Kasumi-1 (cell line): ENCODE measurements at regions not wholly inside any gene's neighbourhood (a gene's known extent, or its start where the extent isn't known, plus 50 kb on each side); places are given as distances from the start of the nearest gene placed in this dataset.
"Not testable (repeated sequence)": the region's sequence is repeated elsewhere in the genome, so short reads cannot be mapped to it uniquely, and the experiment has no call there.

Experiments
- DNase-seq, 2 experiments: peaks; one replicate each; lab custom pipeline; 2025; lab: John Stamatoyannopoulos, UW

DNA sequence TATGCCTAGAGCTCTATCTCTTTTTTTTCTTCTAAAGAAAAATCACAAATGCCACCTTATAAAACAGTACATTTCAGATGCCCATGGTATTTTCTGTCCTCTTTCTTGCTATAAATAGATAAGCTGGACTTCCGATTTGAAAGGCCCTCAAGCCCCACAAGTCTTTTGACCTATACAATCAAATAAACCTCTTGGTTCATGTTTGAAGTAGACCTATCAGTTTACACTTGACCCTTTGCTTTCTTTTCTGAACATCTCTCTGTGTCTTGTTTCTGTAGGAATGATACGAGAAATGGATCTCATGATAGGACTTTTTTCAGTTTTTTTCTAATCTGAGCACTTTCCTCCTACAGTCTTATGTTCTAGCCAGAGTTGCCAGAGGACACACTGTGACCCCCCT is 327.2 kb downstream of the SOX9 start:
- no peak for DNase-seq

DNA sequence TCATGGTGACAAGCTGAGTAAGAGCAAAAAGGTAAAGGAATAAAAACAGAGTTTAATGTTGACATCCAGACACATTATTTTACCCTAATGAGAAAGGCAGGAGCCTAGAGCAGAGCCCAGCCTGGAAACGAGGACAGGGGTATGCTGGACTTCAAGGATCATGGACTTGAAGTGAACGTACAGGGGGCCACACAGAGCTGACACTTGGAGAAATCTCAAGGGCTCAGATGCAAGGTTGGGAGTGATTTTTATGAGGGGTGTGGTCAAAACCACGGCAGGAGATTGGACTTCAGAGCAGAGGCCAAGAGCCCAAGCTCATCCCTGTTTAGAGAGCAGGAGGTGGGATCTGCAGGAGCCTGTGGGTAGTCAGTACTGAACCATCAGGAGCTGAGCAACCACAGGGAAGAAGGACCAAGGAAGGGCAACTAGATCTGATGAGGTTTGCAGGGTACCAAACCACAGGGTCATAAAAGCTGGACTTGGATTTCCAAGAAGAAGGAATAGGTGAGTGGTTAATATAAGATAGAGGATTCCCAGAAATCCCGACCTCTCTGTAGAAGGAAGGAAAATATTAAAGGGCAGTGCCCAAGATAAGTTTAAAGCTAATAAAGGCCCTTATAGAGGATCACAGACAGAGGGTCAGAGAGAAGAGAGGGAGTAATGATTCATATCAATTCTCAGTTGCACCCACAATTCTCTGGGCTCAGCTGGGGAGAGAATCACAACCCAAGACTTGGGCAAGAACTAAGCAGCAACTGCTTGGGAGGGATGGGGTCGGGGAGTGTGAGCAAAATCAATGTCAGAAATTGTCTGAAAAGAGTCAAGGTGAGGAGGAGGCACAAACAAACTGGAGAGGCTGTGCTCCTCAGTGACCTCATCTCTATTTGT is 331.7 kb downstream of the SOX9 start:
- no peak for DNase-seq

DNA sequence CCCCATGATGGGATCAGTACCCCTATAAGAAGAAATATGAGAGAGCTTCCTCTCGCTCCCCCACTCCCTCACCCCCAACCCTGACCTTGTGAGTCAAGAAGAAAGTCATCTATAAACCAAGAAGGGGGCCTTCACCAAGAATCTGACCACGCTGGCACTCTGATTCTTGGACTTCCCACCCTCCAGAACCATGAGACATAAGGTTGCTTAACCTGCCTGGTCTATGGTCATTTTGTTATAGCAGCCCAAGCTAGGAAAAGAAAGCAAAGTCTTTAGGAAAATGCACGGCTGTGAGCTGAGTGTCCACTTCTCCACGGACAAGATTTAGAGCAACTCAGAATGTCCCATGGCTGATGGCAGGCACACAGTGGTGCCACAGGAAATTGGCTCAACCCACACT is 333.5 kb downstream of the SOX9 start:
- no peak for DNase-seq

DNA sequence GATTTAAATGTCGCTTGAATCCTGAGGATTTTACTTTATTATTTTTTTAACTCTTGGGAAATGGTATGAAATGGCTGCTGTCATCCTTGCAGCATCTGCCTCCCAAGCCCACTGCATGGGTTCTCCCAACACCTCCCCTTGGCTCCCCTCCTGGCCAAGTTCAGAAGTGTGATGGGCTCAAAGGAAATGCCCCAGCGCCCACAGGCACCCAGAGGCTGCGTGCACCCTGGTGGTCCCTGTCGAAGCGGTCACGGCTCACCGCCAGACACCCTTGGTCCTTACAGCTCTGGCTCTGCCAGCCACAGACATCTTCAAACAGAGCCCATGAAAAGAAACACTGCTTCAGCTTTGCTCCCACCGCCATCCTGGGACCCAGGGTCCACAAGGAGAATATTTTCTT is 334.7 kb downstream of the SOX9 start:
- DNase-seq, result no peak

DNA sequence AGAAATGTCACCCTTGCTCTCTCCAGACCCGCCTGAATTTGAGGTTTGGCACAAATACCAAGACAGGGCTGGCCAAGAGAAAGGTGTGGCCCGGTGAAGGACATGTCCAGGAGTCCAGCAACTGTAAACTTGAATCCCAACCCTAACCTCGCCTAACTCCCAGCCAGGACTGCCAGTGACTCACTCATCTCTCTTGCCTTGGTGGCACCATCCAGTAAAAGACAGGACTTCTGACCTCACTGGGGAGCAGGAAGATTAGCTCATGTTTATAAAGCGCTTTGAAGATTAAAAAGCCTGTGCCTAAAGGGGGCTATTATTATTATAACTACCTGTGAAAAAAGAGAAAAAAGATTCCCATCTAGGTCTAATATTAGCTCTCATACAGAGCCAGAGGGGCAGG is 335.3 kb downstream of the SOX9 start:
- DNase-seq, result no peak

DNA sequence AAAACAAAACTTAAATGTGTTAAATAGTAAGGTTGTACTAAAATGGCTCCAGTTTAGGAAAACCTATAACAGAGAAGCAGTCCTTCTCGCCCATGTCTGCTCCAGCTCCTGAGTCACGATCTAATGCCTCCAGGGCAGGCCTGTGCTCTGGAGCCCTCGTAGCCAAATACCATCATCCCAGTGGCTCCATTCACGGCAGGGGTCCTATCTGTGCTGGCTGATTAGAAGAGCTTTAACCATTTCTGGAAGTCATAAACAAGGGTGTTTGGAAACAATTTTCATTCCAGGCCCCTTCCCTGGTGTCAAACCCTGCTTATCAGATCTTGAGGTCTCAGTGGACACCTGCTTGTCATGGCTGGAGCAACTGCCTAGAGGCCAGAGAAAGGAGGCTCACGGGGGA is 336.9 kb downstream of the SOX9 start:
- no peak for DNase-seq

DNA sequence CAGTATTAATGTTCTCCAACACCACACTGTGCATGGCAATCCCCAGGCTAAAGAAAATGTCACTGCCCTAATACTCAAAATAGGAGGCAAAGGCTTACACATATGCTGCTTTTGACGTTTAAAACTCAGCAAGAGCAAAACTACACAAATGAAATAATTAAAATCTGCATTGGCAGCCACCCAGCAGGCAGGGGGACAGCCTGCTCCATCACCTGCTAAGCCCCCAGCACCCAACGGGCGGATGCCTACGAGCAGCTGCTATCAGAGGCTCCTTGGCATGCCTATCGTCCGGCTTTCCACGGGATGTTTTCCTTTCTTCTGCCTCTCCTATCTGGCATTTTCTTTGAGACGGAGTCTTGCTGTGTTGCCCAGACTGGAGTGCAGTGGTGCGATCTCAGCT is 337.5 kb downstream of the SOX9 start:
- DNase-seq, result no peak

DNA sequence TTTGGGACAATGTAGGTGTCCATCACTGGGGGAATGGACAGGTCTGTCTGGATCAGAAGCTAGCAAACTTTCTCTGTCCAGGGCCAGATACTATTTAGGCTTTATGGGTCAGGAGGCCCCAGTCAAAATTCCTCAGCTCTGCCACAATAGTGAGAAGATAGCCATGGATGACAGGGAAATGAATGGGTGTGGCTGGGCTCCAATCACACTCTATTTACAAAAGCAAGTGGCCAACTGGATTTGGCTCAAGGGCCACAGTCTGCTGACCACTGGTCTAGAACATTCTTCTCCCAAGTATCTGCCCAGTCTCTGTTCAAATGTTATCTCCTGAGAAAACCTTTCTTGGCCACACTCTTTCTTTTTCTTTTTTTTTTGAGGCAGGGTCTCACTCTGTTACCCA is 339.9 kb downstream of the SOX9 start:
- DNase-seq, result no peak

DNA sequence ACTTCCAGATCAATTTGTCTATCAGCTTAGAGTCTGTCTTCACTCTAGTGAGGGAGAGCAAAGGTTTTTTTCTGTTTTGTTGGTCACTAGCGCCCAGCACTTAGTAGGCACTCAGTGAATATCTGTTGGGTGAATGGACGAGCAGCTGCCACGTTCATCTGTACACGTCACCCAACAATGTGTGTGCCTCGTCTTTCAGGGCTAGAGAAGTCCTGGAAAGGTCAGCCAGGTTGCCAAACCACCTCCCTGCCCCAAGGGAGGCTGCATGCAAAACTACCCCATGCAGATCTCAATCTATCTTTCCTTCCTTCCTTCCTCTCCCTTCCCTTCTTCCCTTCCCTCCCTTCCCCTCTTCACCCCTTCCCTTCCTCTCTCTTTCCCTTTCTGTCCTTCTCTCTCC is 340.9 kb downstream of the SOX9 start:
- no peak for DNase-seq

DNA sequence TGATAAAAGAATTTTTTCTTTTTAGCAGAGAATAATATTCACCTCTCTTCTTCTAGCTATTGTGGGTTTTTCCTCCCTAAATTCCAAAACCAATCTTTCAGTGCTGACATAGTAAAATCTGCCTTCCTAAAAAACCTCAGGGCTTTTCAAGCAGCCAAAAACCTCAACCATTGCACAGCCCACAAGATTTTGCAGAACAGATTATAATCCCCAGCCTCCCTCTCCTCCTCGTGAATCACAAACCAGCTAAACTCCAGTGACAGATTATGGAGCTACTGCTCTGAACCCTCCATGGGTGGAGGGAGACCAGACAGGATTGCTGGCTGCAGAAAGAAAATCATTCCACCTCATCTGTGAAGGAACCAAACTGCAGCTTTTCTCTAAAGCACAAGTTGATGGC is 341.6 kb downstream of the SOX9 start:
- no peak for DNase-seq

DNA sequence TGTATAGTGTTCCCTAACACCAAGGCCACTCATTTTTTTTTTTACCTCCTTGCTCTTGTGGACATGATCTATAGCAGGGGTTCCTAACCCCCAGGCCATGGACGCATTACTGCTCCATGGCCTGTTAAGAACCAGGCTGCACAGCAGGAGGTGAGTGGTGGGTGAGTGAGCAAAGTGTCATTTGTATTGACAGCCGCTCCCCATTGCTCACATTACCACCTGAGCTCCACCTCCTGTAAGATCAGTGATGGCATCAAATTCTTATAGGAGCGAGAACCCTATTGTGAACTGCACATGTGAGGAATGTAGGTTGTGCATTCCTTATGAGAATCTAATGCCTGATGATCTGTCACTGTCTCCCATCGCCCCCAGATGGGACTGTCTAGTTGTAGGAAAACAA is 342.0 kb downstream of the SOX9 start:
- DNase-seq, result no peak

DNA sequence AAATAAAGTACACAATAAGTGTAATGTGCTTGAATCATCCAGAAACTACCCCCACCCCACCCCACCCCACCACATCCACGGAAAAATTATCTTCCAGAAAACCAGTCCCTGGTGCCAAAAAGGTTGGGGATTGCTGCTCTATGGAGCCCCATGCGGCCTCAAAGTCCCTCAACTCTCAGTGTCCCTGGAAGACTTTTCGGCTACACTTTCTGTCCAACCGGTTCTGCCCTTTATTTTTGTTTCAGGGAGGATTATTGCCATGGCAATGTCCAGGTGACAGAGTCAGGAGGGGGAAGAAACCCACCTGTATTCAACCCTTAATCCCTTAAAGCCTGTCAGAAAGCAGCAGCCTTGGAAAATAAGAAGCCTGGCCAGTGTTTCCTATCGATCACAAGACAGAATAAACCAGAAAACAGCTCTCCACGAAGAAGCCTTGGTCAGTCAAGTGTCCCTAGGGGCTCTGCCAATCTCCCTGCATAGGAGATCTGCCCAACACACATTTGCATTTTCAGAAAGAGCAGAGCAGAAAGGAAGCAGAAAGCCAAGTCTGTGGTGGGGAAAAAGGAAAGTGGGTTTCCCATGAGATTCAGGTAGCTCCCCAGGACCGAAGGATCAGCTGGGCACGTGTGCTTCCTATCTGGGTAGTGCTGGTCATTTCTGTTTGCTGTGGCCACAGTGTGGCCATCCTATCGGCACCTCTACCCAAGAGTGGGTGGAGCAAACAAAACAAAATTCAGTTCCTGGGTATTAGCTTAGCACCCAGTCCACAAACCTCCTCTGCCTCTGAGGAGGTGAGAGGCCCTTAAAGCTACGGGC is 342.7 kb downstream of the SOX9 start:
- no peak for DNase-seq

DNA sequence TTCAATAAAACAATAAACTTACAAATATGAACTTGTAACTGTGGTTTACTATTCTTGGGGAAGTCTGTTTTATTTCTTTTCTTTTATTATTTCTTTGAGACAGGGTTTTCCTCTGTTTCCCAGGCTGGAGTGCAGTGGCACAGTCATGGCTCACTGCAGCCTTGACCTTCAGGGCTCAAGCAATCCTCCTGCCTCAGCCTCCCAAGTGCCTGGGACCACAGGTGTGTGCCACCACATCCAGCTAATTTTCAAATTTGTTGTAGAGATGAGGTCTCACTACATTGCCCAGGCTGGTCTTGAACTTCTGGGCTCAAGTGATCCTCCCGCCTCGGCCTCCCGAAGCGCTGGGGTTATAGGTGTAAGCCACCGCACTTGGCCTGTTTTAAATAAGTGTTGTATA is 343.4 kb downstream of the SOX9 start:
- DNase-seq, result not testable (repeated sequence)

DNA sequence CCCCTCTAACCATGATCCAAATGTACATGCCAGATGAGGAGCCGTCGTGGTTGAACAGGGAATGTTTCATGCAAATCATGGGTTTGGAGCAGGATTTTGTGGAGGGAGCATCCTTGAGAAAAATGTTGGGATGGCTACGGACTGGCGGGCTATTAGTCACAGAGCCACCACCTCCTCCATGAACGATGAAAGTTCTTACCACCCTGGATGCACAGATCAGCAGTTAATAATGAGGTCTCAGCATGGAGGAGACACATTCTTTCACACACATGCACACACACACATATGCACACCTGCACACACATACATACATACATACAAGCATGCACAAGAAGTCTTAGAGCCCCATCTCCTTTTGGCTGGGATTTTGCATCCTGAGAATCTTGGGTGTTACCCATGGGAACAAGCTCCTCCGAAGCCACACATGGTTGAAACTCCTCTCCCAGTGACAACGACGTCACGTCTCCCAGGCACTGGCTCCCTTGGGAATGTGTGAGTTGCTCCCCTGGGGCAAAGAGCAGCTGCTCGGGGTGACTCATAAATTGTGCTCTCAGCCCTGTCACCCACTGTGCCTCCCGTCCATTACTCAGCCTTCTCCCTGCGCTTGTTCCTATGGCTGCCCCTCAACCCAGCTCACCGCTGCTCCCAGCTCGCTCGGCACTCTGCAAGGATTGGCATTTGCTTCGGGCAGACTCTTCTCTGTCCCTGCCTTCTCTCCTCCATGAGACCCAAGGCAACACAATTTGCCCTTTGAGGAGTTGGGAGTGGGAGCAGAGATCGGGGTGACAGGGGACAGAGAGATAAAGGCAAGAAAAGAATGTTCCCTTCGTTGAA is 344.6 kb downstream of the SOX9 start:
- no peak for DNase-seq

DNA sequence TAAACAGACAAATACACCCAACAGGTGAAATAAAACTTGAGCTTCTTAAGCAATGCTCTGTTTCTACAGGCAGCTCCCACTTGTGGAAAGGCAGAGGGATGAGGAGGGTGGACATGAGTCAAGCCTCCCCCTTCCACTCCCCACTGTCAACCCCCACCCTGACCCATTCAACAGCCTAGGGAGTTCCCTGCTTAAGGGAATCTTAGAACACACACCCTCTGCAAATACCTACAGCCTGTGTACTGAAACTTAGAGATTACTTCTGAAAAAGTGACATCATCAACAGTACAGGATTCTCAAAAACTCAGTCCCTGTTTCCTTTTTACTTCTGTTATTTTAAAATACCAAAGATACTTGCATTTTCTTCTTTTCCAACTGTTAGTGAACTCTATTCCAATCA is 345.4 kb downstream of the SOX9 start:
- DNase-seq, result no peak

DNA sequence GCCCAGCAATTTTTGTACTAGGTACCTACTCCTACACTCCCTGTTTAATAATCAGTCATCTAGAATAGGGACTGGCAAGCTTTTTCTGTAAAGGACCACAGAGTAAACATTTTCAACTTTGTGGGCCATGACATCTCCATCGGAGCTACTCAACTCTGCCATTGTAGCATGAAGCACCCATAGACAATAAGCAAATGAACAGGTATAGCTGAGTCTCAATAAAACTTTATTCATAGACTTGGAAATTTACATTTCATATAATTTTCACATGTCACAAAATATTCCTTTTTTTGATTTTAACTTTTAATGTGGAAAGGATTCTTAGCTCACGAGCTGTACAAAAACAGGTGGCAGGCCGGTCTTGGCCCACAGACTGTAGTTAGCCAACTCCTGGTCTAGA is 345.8 kb downstream of the SOX9 start:
- DNase-seq, result no peak

DNA sequence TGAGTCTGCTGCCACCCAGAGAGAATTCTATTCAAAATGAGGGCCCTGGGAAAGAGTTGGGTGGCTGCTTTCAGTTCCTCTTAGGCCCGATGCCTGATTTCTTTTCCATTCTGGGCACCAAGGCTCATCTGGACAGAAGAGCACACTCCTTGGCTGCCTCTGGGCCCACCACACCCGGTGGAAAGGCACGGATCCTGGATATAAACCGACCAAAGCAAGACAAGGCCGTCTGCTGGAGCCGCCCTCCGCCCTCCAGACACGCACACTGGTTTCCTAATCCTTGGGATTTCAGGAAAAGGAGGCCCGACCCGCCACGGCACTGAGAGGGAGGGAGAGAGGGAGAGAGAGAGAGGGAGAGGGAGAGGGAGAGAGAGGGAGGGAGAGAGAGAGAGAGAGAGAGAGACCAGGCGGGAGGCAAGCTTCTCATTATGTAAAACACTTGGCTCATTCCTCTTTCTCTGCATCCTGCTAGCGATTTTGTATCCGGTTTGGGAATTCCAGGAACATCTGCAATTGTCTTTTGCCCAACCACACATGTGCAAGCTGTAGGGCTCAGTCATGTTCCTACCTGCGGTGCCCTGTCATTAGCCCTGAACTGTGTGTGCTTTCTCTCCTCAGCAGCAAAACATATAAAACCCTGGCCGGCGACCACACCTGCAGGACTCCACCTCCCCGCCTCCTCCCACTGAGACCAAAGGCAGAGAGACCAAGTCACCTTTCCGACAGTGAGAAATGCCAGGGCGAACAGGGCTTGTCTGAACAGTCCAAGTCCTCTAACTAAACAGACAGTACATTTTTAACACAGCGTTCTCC is 347.2 kb downstream of the SOX9 start:
- no peak for DNase-seq

DNA sequence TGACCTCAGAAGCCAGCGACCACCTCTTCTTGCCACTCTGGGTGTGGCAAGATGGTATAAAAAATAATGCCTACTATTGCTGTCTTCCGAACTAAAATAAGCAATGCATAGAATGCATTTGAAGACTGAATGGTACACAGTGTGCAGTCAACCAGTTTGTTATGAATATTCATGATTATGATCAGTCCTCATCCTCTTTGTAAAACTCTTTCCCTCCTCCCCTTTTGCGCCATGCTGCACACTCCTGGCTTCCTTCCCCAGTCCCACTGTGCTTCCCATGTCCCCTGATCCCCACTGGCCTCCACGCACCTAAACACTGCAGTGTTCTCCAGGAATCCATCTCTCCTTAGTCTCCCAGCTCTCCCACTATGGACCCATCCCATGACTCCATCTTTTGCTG is 348.0 kb downstream of the SOX9 start:
- DNase-seq, result no peak

DNA sequence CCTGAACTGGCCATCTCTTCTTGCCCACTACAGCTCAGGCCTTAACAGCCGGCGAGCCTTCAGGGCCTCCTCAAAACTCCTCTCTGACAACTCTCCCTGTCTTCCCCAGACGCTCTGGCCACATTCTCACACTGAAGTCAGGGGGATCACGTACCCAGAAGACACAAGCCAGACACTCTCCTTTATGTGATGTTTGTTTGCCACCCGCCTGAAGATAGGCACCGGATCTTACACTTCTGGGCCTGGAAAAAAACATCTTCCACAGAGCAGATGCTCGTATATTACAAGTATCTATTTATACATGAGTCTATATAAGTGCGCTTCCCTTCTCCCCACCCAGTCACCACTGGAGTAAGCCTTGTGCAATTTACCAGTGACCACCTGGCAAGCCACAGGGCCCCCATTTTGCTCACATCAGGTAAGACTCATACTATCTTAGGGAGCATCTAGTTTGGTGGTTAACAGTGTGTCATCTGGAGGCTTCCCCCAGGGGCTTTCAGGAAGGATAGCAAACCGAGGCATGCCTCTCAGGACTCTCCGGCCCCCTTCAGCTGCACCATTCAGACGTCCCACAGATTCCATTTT is 349.4 kb downstream of the SOX9 start:
- no peak for DNase-seq

DNA sequence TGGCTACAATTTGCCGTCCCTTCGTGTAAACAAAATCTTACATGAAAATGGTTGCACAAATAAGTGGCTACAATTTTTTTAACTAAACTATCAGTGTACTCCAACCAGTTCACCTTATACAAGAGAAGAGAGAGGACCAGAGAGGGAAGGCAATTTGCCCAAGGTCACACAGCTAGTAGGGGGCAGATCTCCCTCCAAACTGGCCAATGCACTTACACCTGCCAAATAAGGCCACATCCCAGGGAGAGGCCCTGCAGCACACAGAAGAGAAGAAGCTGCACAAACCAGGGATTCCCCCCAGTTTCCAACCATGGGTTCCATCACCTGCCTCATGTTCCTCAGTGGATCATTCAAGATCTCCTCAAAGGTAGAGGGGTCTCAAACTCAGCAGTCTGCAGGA is 349.9 kb downstream of the SOX9 start:
- no peak for DNase-seq

DNA sequence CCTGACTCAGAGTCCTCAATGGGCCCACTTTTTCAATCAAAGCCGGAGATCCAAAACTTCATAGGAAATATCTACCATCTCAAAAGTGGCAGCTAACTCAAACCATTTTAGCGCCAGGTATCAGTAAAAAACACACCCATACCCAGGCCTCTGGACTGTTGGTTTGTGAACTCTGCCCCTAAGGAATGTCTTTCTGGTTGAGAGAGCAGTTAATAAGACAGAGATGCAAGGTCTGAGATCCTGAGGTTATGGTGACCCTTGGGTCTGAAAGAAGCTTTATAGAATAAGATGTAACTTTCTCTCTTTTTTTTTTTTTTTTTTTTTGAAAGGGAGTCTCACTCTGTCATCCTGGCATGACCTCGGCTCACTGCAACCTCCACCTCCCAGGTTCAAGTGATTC is 350.5 kb downstream of the SOX9 start:
- DNase-seq, result no peak
